ENCODE measurements at regions not wholly inside any gene's neighbourhood (a gene's known extent, or its start where the extent isn't known, plus 50 kb on each side); places are given as distances from the start of the nearest gene placed in this dataset.

GRCh38 chr3:68007621-68008226 lies 353.3 kb upstream of the SUCLG2 start:
- no peak overlapping the region for H3K4me3 ChIP-seq (ENCODE audit: control insufficient read depth, low read depth, low read length)
- TF ChIP-seq CTCF (IDR thresholded peaks at IDR 0.05; ENCODE audit: control insufficient read depth, insufficient read depth, low read depth, low read length, missing control alignments): no peak

GRCh38 chr3:68006646-68007045 lies 352.2 kb upstream of the SUCLG2 start:
- no peak overlapping the region for H3K4me3 ChIP-seq (ENCODE audit: control insufficient read depth, low read depth, low read length)
- no peak for TF ChIP-seq CTCF (IDR thresholded peaks at IDR 0.05; ENCODE audit: control insufficient read depth, insufficient read depth, low read depth, low read length, missing control alignments)
- DNase-seq (ENCODE audit: low read depth): no peak

More at GRCh38 chr3:68007621-68008226, 353.3 kb upstream of the SUCLG2 start:
- no peak for DNase-seq (ENCODE audit: low read depth)

- H3K4me3 ChIP-seq (ENCODE audit: control insufficient read depth, low read depth, low read length): no peak overlapping the region
- no peak for DNase-seq (ENCODE audit: low read depth)
- no peak for TF ChIP-seq CTCF (IDR thresholded peaks at IDR 0.05; ENCODE audit: control insufficient read depth, insufficient read depth, low read depth, low read length, missing control alignments)
Observed at GRCh38 chr3:68004091-68004490, 349.7 kb upstream of the SUCLG2 start.

GRCh38 chr3:67998281-67998680 lies 343.9 kb upstream of the SUCLG2 start:
- no peak for DNase-seq (ENCODE audit: low read depth)
- TF ChIP-seq CTCF (IDR thresholded peaks at IDR 0.05; ENCODE audit: control insufficient read depth, insufficient read depth, low read depth, low read length, missing control alignments): no peak
- no peak overlapping the region for H3K4me3 ChIP-seq (ENCODE audit: control insufficient read depth, low read depth, low read length)

GRCh38 chr3:67995206-67995605 lies 340.8 kb upstream of the SUCLG2 start:
- no peak overlapping the region for H3K4me3 ChIP-seq (ENCODE audit: control insufficient read depth, low read depth, low read length)
- DNase-seq (ENCODE audit: low read depth): no peak
- TF ChIP-seq CTCF (IDR thresholded peaks at IDR 0.05; ENCODE audit: control insufficient read depth, insufficient read depth, low read depth, low read length, missing control alignments): no peak

GRCh38 chr3:67986706-67987105 lies 332.3 kb upstream of the SUCLG2 start:
- no peak overlapping the region for H3K4me3 ChIP-seq (ENCODE audit: control insufficient read depth, low read depth, low read length)
- no peak for TF ChIP-seq CTCF (IDR thresholded peaks at IDR 0.05; ENCODE audit: control insufficient read depth, insufficient read depth, low read depth, low read length, missing control alignments)
- no peak for DNase-seq (ENCODE audit: low read depth)

GRCh38 chr3:67983166-67983565 lies 328.8 kb upstream of the SUCLG2 start:
- no peak for TF ChIP-seq CTCF (IDR thresholded peaks at IDR 0.05; ENCODE audit: control insufficient read depth, insufficient read depth, low read depth, low read length, missing control alignments)
- no peak for DNase-seq (ENCODE audit: low read depth)
- H3K4me3 ChIP-seq (ENCODE audit: control insufficient read depth, low read depth, low read length): no peak overlapping the region

Measured in AG09309 (cell line).